H9 (cell line): ENCODE measurements at regions not wholly inside any gene's neighbourhood (a gene's known extent, or its start where the extent isn't known, plus 50 kb on each side); places are given as distances from the start of the nearest gene placed in this dataset.

Source experiments
- DNase-seq: peaks from one replicate; pipeline ENCODE4 v3.0.0-alpha.2; 2017
- H2AFZ ChIP-seq: one replicate; pipeline ENCODE4 v1.6.1; 2013; ENCODE audit warnings: mild to moderate bottlenecking, low read length, control low read depth, moderate library complexity
- H2AK5ac ChIP-seq: 2 replicates; pipeline ENCODE4 v1.6.1; 2013; ENCODE audit warnings: low read length, control low read depth, mixed read lengths; ENCODE audit not compliant: insufficient read length
- H2BK120ac ChIP-seq: one replicate; pipeline ENCODE4 v1.6.1; 2013; ENCODE audit warnings: low read depth, mild to moderate bottlenecking, low read length, control low read depth, inconsistent platforms; ENCODE audit not compliant: poor library complexity, severe bottlenecking
- H2BK12ac ChIP-seq: 2 replicates; pipeline ENCODE4 v1.6.1; 2013; ENCODE audit warnings: low read length, control low read depth, mixed read lengths, low read depth; ENCODE audit not compliant: insufficient read length
- H2BK15ac ChIP-seq: 2 replicates; pipeline ENCODE4 v1.6.1; 2013; ENCODE audit warnings: low read depth, low read length, control low read depth
- H2BK20ac ChIP-seq: one replicate; pipeline ENCODE4 v1.6.1; 2013; ENCODE audit warnings: low read depth, mild to moderate bottlenecking, low read length, control low read depth, inconsistent platforms; ENCODE audit not compliant: poor library complexity, severe bottlenecking
- H2BK5ac ChIP-seq: 2 replicates; pipeline ENCODE4 v1.6.1; 2013; ENCODE audit warnings: low read length, control low read depth, mixed read lengths; ENCODE audit not compliant: insufficient read length
- H3K14ac ChIP-seq: 2 replicates; pipeline ENCODE4 v1.6.1; 2013; ENCODE audit warnings: low read length, control low read depth; ENCODE audit not compliant: insufficient read depth
- H3K18ac ChIP-seq: 2 replicates; pipeline ENCODE4 v1.6.1; 2013; ENCODE audit warnings: low read depth, mild to moderate bottlenecking, mixed read lengths, low read length, control low read depth; ENCODE audit not compliant: insufficient read length
- H3K23ac ChIP-seq: 2 replicates; pipeline ENCODE4 v1.6.1; 2013; ENCODE audit warnings: low read length, control low read depth, mixed read lengths, low read depth; ENCODE audit not compliant: insufficient read length
- H3K23me2 ChIP-seq: 2 replicates; pipeline ENCODE4 v1.6.1; 2013; ENCODE audit warnings: low read depth, mild to moderate bottlenecking, mixed read lengths, low read length, control low read depth; ENCODE audit not compliant: insufficient read length, poor library complexity, severe bottlenecking
- H3K27ac ChIP-seq: 2 replicates; pipeline ENCODE4 v1.5.1; 2013; ENCODE audit warnings: low read length, control low read depth, mixed read lengths, low read depth; ENCODE audit not compliant: insufficient read length
- H3K27me3 ChIP-seq: 2 replicates; pipeline ENCODE4 v1.6.1; 2013; ENCODE audit warnings: low read length, control low read depth, inconsistent platforms; ENCODE audit not compliant: insufficient read depth
- H3K4ac ChIP-seq: 2 replicates; pipeline ENCODE4 v1.6.1; 2013; ENCODE audit warnings: low read depth, mild to moderate bottlenecking, control low read depth, inconsistent platforms, low read length, moderate library complexity
- H3K4me1 ChIP-seq: 2 replicates; pipeline ENCODE4 v1.6.1; 2013; ENCODE audit warnings: low read length, control low read depth, inconsistent platforms; ENCODE audit not compliant: insufficient read depth
- H3K4me2 ChIP-seq: 2 replicates; pipeline ENCODE4 v1.6.1; 2013; ENCODE audit warnings: low read length, control low read depth, mixed read lengths; ENCODE audit not compliant: insufficient read length, insufficient read depth
- H3K56ac ChIP-seq: 2 replicates; pipeline ENCODE4 v1.6.1; 2013; ENCODE audit warnings: low read depth, mild to moderate bottlenecking, mixed read lengths, low read length, control low read depth; ENCODE audit not compliant: insufficient read length
- H3K79me1 ChIP-seq: 2 replicates; pipeline ENCODE4 v1.6.1; 2013; ENCODE audit warnings: low read depth, mild to moderate bottlenecking, moderate library complexity, low read length, control low read depth, inconsistent platforms; ENCODE audit not compliant: insufficient read depth, poor library complexity, severe bottlenecking
- H3K79me2 ChIP-seq: 2 replicates; pipeline ENCODE4 v1.6.1; 2013; ENCODE audit warnings: low read length, control low read depth, inconsistent platforms; ENCODE audit not compliant: insufficient read depth
- H3K9ac ChIP-seq: 2 replicates; pipeline ENCODE4 v1.6.1; 2013; ENCODE audit warnings: low read length, control low read depth, mixed read lengths; ENCODE audit not compliant: insufficient read length; ENCODE audit errors: extremely low read depth
- H3K9me3 ChIP-seq: one replicate; pipeline ENCODE4 v1.6.1; 2013; ENCODE audit warnings: low read depth, low read length, inconsistent platforms; ENCODE audit not compliant: control insufficient read depth
- H3T11ph ChIP-seq: one replicate; pipeline ENCODE4 v1.6.1; 2013; ENCODE audit warnings: mild to moderate bottlenecking, low read length, control low read depth, inconsistent platforms
- H4K20me1 ChIP-seq: one replicate; pipeline ENCODE4 v1.6.1; 2013; ENCODE audit not compliant: control insufficient read depth, insufficient read length, insufficient read depth
- H4K5ac ChIP-seq: 2 replicates; pipeline ENCODE4 v1.6.1; 2013; ENCODE audit warnings: low read depth, mild to moderate bottlenecking, mixed read lengths, low read length, control low read depth; ENCODE audit not compliant: insufficient read length
- H4K8ac ChIP-seq: replicated peaks from 2 replicates; pipeline ENCODE4 v1.6.1; 2013; ENCODE audit warnings: low read length, control low read depth, mixed read lengths, low read depth; ENCODE audit not compliant: insufficient read length
- H4K91ac ChIP-seq: 2 replicates; pipeline ENCODE4 v1.6.1; 2013; ENCODE audit warnings: low read depth, mild to moderate bottlenecking, moderate library complexity, mixed read lengths, low read length, control low read depth; ENCODE audit not compliant: insufficient read length
- H3K27ac Mint-ChIP-seq, 3 experiments: 2 replicates in 2 of 3; 3 replicates in 1 of 3; pipeline ENCODE4 v1.8.0; 2020 to 2021; ENCODE audit warnings: mixed read lengths in 3 of 3, mild to moderate bottlenecking in 1 of 3, moderate library complexity in 1 of 3
- H3K27me3 Mint-ChIP-seq: 2 replicates; pipeline ENCODE4 v1.8.0; 2021; ENCODE audit warnings: low read depth, mild to moderate bottlenecking, moderate library complexity, mixed read lengths
- H3K36me3 Mint-ChIP-seq, 3 experiments: 2 replicates in 2 of 3; 3 replicates in 1 of 3; pipeline ENCODE4 v1.8.0; 2020 to 2021; ENCODE audit warnings: low read depth in 3 of 3, mixed read lengths in 3 of 3; ENCODE audit not compliant: insufficient read depth in 1 of 3
- H3K4me1 Mint-ChIP-seq, 2 experiments: 2 replicates each; pipeline ENCODE4 v1.8.0; 2020; ENCODE audit warnings: mixed read lengths in 2 of 2
- H3K4me3 Mint-ChIP-seq, 2 experiments: 2 replicates in 1 of 2; 3 replicates in 1 of 2; pipeline ENCODE4 v1.8.0; 2020 to 2021; ENCODE audit warnings: mild to moderate bottlenecking in 2 of 2, mixed read lengths in 2 of 2, moderate library complexity in 1 of 2
- H3K9me3 Mint-ChIP-seq, 2 experiments: 2 replicates in 1 of 2; 3 replicates in 1 of 2; pipeline ENCODE4 v1.8.0; 2020; ENCODE audit warnings: mild to moderate bottlenecking in 2 of 2, mixed read lengths in 2 of 2, moderate library complexity in 1 of 2
- WGBS: extraction: QIAGEN DNeasy Blood & Tissue Kit; methylation state at CpG from one replicate; pipeline ENCODE4 v1.1.7; 2013; ENCODE audit warnings: missing lambda C conversion rate, low lambda C conversion rate, mixed read lengths; ENCODE audit not compliant: insufficient read length; ENCODE audit errors: extremely low coverage; 5-methylcytosine and 5-hydroxymethylcytosine counted together
- TF ChIP-seq, protein P1 (sequence below): fragments of 200-600 bp; sonication (generic); conservative IDR thresholded peaks from 3 replicates; pipeline ENCODE4 v1.8.0; 2021; ENCODE audit warnings: antibody characterized with exemption, mild to moderate bottlenecking

DNA sequence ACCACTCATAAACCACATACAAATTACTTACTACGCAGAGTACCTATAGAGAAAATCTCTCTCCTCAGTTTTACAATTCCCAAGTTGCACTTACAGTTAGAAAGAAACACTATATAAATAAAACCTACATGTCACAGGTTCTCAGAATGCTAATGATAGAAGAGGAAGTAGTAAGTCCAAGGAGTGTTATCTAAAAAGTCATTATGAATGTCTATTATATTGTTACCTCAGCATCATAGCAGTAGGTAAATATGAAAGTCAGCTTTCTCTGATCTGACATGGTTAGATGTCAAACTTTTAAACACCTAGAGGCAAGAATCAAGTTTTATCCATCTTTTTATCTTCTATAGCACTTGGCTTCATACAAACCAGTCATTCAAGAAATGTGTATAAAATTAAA is 163.2 kb upstream of the FAM241A start:
- H3K36me3 Mint-ChIP-seq, result no peaks in the 10 kb centered on the region; a peak in 1 of 7 replicates

More for the DNA sequence above, 163.2 kb upstream of the FAM241A start:
- no peak overlapping the region for H3K14ac ChIP-seq
- no peak overlapping the region for H3K23ac ChIP-seq
- H4K91ac ChIP-seq, result no peak overlapping the region
- no peak overlapping the region for H3K4ac ChIP-seq
- H3K79me2 ChIP-seq, result no peaks in the 10 kb centered on the region
- no peak overlapping the region for H3T11ph ChIP-seq
- no peak overlapping the region for H2BK20ac ChIP-seq
- no peak overlapping the region for H3K4me2 ChIP-seq
- Mint-ChIP-seq H3K4me1 (peaks cover 15 to 24% of the 10 kb centered on the region in 2 experiments), H3K27ac (no peak overlapping the region), H3K27me3 (no peaks in the 10 kb centered on the region), H3K4me3 (no peak overlapping the region), H3K9me3 (no peaks in the 10 kb centered on the region)
- H3K56ac ChIP-seq, result no peak overlapping the region
- H3K79me1 ChIP-seq, result no peaks in the 10 kb centered on the region
- no peak overlapping the region for H3K18ac ChIP-seq
- H2BK120ac ChIP-seq, result no peak overlapping the region
- no peak overlapping the region for H2BK12ac ChIP-seq
- no peak overlapping the region for H2AK5ac ChIP-seq
- H4K5ac ChIP-seq, result no peak overlapping the region
- no peak overlapping the region for H2BK5ac ChIP-seq
- H4K20me1 ChIP-seq, result no peaks in the 10 kb centered on the region
- DNase-seq, result no peak
- H3K4me1 ChIP-seq, result peaks cover 4% of the 10 kb centered on the region; the same call in 1 of the 2 replicates
- no peaks in the 10 kb centered on the region for H3K23me2 ChIP-seq
- TF ChIP-seq, protein P1, sequence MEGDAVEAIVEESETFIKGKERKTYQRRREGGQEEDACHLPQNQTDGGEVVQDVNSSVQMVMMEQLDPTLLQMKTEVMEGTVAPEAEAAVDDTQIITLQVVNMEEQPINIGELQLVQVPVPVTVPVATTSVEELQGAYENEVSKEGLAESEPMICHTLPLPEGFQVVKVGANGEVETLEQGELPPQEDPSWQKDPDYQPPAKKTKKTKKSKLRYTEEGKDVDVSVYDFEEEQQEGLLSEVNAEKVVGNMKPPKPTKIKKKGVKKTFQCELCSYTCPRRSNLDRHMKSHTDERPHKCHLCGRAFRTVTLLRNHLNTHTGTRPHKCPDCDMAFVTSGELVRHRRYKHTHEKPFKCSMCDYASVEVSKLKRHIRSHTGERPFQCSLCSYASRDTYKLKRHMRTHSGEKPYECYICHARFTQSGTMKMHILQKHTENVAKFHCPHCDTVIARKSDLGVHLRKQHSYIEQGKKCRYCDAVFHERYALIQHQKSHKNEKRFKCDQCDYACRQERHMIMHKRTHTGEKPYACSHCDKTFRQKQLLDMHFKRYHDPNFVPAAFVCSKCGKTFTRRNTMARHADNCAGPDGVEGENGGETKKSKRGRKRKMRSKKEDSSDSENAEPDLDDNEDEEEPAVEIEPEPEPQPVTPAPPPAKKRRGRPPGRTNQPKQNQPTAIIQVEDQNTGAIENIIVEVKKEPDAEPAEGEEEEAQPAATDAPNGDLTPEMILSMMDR, result no peak
- H3K27ac ChIP-seq, result no peak overlapping the region
- no peaks in the 10 kb centered on the region for H3K27me3 ChIP-seq
- no peak overlapping the region for H3K9ac ChIP-seq
- no peaks in the 10 kb centered on the region for H3K9me3 ChIP-seq
- WGBS, result no CpG with 5 or more reads among the region's 1 CpG
- no peak overlapping the region for H2AFZ ChIP-seq
- no peak overlapping the region for H4K8ac ChIP-seq
- H2BK15ac ChIP-seq, result no peak overlapping the region
